GM13977 (cell line): ENCODE measurements at regions not wholly inside any gene's neighbourhood (a gene's known extent, or its start where the extent isn't known, plus 50 kb on each side); places are given as distances from the start of the nearest gene placed in this dataset.

Source experiments
- DNase-seq: peaks from one replicate; pipeline ENCODE4 v3.0.0; 2012; ENCODE audit warnings: low spot score
- in situ Hi-C: fragments of 300-500 bp; cut with MboI; formaldehyde crosslinking; loops from one replicate; pipeline ENCODE4 v1.12.0; 2022; ENCODE audit warnings: low sequenced_read_pairs, low pct_unique_long_range_greater_than_20kb, mixed read lengths, inconsistent platforms; ENCODE audit not compliant: unreplicated experiment
- TF ChIP-seq, protein P1 (sequence below): IDR thresholded peaks from 2 replicates; pipeline ENCODE4 v1.5.1; 2012; ENCODE audit warnings: mild to moderate bottlenecking, control low read depth; ENCODE audit not compliant: insufficient read depth; ENCODE audit errors: extremely low read depth, missing control alignments

DNA sequence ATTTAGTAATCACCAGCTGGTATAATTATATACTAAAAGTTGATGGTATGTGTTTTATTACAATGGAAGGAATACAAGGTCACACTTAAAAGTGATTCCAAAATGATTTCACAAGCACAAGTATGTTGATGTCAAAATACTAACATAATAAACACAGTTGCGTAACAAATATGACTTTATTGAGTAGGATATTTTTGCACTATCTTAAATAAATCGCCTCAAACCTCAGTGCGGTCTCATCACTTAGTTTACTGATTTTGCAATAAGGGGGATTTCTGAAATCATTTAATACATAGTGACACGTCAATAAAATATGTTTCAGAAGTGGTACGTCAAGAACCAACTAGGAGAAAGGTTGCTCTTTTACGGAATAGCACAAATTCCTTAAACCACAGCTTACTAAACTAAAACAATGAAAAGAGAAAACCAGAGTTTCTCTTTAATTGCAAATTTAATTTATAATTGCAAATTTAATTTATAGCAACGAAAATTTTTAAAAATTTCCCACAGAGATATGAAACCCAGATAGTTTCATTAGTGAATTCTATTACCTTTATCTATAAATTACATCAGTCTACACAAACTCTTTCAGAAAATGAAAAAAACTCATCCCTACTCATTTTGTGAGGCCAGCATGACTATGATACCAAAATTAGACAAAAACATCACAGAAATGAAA is 304.0 kb upstream of the REG3G start:
- no peak for DNase-seq
- TF ChIP-seq, protein P1, sequence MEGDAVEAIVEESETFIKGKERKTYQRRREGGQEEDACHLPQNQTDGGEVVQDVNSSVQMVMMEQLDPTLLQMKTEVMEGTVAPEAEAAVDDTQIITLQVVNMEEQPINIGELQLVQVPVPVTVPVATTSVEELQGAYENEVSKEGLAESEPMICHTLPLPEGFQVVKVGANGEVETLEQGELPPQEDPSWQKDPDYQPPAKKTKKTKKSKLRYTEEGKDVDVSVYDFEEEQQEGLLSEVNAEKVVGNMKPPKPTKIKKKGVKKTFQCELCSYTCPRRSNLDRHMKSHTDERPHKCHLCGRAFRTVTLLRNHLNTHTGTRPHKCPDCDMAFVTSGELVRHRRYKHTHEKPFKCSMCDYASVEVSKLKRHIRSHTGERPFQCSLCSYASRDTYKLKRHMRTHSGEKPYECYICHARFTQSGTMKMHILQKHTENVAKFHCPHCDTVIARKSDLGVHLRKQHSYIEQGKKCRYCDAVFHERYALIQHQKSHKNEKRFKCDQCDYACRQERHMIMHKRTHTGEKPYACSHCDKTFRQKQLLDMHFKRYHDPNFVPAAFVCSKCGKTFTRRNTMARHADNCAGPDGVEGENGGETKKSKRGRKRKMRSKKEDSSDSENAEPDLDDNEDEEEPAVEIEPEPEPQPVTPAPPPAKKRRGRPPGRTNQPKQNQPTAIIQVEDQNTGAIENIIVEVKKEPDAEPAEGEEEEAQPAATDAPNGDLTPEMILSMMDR, result no peak
- in situ Hi-C loops, result no loop called here

DNA sequence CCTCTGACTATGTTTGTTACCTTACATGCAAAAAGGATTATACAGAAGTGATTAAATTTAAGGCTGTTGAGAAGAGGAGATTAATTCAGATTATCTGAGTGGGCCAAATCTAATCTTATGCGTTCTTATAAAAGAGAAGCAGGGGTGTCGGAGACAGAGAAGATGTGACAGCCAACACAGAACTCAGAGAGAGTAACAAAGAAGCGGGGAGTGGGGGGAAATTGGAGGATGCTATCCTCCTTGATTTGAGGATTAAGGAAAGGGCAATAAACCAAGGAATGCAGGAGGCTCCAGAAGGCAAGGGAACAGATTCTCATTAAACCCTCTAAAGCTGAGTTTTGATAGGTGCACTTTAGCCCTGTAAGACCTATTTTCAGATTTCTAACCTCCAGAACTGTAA is 291.3 kb upstream of the REG3G start:
- TF ChIP-seq, protein P1, result no peak
- in situ Hi-C loops, result no loop called here
- no peak for DNase-seq

DNA sequence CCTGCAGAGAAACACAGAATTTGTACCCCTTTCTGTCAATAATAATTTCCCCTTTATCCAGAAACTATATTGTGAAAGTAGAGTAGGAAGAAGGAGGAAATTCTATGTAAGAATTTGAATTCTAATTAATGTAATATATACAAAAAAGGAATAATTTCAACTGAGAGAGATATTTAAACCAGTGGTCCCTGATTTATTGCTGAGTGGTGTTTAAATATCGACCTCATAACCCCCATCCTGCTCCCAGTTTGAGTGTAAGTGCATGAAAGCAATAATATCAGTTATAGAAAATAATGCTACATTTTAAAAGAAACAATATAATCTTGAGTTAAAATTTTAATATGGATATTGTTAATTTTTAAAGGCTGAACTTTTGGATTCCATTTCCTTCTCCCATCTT is 286.2 kb upstream of the REG3G start:
- TF ChIP-seq, protein P1, result no peak
- DNase-seq, result no peak
- in situ Hi-C loops, result no loop called here

DNA sequence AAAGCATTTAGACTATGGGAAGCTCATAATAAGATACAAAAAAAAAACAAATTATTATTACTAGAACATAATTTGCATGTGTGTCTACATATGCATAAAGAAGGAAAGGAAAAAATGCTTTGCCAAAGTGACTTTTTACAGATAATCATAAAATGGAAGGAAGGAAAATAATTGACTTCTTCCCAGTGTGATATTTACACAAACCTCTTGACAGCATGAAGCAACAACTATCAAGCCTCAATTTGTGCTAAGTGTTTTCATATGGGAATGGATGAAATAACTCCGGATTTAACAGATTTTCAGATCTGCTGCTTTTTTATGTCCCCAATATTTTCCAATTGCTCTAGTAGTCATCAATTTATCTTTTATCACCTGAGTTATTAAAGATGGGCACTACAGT is 275.9 kb upstream of the REG3G start:
- DNase-seq, result no peak
- TF ChIP-seq, protein P1, result no peak
- in situ Hi-C loops, result no loop called here

DNA sequence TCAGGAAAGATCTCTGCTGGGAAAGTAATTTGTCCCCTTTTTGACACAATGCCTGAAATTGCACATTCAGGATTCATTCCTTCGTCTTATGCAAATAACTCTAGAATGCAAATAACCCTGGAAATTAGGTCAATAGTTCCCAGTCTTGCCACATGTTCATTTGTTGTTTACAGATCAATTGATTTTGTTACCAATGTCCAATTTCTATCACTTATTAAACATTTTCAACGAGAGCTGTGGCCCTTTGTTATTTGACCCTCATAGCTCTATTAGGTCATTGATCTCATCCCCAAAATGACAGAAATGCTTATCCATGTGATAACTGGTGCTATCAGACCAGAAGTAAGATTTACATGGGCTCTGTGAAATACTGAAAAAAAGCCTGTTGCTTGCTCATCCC is 275.3 kb upstream of the REG3G start:
- in situ Hi-C loops, result no loop called here
- TF ChIP-seq, protein P1, result no peak
- no peak for DNase-seq

DNA sequence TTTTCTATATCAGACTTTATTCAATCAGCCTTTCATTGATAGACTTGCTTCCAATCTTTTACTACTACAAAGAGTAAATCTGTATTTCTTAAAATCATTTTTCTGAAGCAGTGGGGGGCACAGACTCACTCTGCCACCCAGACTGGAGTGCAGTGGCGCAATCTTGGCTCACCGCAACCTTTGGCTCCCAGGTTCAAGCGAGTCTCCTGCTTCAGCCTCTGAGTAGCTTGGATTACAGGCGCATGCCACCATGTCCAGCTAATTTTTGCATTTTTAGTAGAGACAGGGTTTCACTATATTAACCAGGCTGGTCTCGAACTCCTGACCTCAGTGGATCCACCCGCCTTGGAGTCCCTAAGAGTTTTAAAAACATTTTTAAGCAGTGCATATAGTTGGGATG is 270.6 kb upstream of the REG3G start:
- no peak for DNase-seq
- in situ Hi-C loops, result no loop called here
- TF ChIP-seq, protein P1, result no peak

DNA sequence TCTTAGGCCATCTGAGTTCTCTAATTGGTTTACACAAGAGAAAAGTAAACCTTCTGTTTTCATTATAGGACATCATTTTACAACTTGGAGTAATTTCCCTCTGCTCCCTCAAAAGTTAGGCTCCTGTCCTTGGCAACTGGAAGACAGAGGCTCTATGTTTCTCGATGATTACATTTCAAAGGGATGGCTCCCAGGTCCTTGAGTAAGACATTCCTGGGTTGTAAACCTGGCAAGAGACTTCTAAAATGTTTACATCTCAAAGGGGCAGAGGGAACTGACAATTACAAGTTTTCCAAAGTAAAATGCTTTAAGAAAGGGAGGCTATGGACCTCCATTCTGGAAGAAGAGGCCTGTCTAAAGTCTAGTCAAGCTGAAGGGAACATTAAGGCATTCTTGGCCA is 268.3 kb upstream of the REG3G start:
- DNase-seq, result no peak
- TF ChIP-seq, protein P1, result no peak
- in situ Hi-C loops, result no loop called here
